HG02642 (cell line): ENCODE measurements at regions not wholly inside any gene's neighbourhood (a gene's known extent, or its start where the extent isn't known, plus 50 kb on each side); places are given as distances from the start of the nearest gene placed in this dataset.
"Not testable (repeated sequence)": the region's sequence is repeated elsewhere in the genome, so short reads cannot be mapped to it uniquely, and the experiment has no call there.

Experiments used
- ATAC-seq: cut with Tn5 transposase; IDR thresholded peaks from one replicate; pipeline ENCODE4 v1.9.1; 2021; ENCODE audit warnings: mild to moderate bottlenecking; ENCODE audit not compliant: unreplicated experiment, poor library complexity

DNA sequence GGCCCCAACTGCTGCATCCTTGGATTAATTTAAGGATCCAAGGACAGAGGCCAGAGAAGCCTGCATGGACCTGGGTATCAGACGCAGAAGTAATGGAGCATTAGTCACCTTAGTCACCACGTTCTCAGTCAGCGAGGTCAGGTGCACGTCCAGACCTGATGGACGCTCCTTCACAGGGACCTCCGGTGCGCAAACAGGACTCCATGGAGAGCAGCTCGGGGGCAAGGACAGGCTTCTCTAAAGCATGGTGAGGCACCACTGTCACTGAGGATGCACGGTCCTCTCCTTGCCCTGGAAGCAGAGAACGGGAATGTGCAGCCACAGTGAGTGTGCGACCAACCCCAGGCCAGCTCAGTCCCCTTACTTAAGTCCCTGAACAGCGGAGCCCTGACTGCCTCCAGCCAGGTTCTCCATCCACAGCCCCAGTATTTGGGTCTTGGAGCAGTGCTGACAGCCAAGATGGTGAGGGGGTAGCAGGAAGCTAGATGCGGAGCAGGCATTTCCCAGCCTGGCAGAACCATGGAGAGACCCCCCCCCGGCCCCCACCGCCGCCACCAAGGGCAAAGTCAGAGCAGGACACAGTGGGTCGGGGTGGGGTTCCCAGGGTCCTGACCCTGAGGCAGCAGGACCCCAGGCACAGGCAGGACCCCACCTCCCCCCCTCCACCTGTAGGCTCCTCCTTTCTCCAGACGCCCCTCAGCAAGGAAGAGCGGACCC lies 253.4 kb upstream of the SFSWAP start:
- ATAC-seq = no peak

DNA sequence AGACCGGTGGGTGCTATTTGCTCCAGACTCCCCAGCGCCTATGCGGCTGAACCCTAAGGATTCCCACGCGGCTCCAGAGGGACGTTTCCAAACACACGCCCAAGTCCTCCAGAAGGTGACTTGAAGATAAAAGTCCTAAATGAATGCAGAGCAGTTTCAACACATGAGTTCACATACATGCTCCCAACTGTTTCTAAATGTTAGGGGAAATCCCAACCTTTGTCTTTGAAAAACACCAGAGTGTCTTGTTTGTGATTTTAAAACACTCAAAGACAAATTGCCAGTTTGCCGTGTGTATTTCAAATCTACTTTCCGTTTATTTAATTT lies 252.9 kb upstream of the SFSWAP start:
- no peak for ATAC-seq

DNA sequence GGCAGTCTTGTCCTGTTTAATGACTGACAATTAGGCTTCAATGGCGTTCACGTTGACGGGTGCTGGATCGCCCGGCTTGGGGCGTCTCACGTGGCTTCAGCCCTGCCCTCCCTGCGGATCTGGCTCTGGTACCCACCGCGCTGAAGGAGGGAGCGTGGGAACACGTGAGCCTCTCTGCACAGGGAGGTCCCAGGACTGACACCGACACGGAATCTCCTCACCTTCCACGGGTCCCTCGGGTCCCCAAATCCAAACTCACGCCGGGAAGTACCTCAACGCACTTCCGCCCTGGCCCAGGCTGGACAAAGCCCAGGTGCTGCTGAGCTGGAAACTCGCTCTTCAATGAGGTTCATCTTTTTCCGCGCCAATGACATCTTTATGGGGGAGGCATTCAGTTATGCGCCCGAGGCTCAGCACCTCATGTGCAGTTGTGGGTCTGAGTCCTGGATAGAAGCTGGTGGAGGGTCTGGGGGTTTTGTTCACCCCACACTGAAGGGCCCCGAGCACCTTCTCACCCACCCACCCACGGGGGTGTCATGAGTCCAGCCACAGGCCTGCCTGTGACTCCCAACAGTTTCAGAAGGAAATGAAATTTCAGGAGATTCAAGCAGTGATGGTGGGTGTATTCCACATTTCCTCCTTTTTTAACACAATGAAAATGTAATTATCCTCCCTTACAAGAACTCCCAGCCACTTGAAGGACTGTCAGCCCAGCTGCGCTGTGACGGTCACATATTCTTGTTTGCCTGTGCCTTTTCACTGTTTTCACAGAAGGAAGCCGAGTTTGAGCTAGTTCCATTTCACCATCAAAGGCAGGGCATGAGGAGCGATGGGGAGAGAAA lies 251.7 kb upstream of the SFSWAP start:
- ATAC-seq = no peak

DNA sequence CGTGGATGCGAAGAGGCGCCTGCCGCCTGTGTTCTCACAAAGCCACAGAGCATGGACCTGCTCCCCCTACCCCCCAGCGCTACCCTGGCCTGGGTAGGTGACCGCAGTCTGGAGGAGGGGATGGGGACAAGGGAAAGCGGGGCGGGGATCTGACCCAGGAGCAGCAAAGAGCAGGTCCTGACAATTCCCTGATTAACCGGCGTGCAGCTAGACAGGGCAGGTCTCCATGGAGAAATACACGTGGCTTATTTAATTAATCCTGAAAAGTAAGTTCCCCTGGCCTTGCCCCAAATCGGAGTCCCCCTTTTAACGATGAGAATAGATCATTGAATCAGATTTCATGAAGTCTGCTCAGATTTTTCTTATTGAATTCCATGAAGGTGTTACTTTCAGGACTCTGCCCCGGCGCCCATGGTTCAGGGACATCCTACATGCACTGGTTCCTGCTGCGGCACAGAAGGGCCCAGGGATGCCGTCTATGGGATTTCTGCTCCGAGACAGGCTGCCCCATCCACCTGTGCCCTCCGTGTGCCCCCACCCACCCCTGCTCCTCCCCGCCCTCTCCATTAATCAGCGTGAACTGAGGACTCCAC lies 251.0 kb upstream of the SFSWAP start:
- ATAC-seq = no peak

DNA sequence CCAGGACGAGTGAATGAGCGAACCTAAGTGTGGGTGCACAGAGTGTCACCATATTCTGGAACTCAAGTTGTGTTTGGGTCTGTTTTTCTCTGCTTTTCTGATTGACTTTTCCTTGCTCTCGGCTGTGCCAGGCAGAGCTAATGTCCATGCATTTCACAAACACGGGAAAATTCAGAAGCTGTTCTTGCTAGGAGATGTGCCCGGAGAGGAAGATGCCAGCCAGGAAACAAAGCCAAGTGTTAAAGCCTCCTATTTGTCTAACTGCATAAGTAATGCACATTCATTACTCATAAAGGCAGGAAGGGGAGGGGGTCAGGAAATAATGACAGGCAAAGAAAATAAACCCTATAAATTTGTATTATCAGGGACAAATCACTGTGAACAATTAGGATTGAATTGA lies 250.4 kb upstream of the SFSWAP start:
- ATAC-seq = no peak

DNA sequence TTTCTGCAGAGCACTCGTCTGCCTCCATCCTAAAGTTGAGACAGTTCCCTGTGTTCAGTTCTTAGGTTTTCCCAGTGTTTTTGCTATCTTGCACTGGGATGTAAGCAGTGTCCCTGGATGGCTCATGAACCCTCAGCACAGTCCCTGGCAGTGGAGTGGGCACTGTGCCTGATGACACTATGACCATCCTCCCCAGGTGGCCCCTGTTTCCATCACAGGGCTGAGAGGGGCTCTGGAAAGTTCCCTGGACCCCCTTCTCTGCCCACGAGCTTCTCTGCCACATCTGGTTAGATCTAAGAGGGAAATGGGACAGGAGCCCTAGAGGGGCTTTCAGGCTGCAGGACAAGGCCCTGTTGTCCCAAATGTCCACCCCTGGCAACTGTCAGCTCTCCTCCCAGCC lies 249.8 kb upstream of the SFSWAP start:
- ATAC-seq = no peak

DNA sequence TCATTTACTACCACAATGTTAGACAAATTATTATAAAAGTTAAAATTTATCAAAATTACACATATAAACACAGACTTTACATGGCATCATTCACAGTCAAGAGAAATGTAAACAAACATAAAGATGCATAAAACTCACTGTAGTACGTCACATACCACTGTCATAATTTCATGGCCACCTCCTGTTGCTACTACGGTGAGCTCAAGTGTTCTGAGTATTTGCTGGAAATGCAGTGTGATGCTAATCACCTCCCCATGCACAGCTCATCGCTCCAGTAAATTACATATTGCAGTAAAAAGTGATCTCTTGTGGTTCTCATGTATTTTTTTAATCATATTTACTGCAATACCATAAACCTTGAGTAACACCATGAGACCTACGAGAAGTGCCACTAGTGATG lies 247.7 kb upstream of the SFSWAP start:
- no peak for ATAC-seq

DNA sequence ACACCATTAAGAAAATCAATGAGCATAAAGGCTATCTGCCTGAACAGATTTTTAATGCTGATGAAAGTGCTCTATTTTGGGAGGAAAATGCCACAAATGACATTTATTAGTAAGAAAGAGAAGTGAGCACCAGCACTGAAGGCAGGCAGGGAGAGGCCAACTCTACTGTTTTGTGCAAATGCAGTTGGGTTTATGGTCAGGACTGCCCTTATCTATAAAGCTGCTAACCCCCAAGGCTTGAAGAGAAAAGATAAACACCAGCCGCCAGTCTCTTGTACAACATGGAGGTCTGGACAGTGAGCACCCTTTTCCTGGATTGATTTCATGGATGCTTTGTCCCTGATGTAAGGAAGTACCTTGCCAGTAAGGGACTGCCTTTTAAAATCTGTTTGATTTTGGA lies 246.8 kb upstream of the SFSWAP start:
- no peak for ATAC-seq

DNA sequence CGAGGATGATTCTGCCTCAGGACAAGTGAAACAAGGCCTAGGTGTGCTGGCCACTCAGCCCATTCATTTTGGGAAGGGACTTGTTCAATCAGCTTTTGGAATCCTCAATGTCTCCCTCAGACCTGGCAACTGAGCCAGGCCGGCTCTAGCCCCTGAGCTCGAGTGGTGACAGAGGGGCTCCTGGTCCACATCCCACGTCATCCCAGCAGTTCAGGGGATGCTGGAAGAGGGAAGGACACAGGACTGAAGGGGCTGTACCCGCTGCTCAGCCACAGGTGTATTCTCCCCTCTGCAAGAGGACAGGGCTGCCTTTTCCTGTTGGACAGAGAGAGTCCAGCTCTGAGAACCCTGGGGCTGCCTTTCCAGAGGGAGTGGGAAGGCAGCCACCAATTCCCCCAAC lies 244.6 kb upstream of the SFSWAP start:
- no peak for ATAC-seq

DNA sequence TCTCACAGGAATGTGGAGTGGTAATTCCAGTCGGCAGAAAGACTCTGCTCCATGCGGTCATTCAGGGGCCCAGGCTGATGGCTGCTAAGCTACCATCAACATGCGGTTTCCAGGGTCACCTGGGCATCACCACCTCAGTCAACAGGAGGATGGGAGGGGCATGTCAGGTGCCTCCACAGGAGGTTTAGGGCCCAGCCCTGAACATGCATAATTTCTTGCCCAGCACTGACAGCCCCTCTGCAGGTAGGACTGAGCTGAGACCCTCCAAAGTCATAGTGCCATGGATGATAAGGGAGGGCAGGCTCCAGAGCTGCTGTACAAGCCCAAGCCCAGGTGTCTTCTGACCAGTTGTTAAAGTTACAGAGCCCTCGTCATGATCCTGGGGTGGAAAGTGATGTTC lies 244.0 kb upstream of the SFSWAP start:
- ATAC-seq = no peak

DNA sequence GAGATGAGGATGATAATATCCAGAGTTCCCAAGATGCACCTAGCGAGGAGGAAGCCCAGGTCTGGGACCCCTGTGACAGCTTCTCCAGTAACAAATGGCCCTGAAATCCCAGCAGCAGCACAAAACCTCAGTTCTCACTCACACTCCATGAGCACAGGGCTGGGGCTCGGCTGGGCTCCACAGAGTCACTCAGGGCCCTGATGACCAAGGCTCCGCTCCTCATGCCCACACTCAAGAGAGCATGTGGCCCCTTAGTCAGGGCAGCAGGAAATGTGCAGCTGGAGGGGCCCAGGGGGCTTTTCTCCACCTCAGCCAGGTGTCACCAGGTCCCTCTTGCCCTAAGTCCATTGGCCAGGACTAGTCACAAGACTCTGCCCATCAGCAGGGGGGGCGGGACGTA lies 242.7 kb upstream of the SFSWAP start:
- no peak for ATAC-seq

DNA sequence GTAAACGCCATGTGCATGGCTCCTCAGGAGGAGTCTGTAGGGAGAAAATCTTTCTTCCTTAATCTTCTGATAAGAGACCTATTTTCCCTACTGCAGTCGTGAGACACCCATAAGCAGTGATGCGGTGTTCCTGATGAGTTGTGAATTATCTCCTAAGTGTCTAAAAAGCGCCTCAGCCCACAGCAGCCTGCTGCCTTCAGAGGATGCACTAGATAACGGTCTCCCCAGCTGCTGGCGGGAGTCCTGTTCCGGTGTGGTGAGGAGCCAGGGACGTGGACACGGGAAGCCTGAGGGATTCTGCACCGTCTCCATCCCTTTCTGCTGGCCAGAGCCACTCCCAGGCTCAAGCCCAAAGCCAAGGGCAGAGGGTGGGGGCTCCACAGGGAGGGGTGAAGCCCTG lies 240.9 kb upstream of the SFSWAP start:
- ATAC-seq = not testable (repeated sequence)

DNA sequence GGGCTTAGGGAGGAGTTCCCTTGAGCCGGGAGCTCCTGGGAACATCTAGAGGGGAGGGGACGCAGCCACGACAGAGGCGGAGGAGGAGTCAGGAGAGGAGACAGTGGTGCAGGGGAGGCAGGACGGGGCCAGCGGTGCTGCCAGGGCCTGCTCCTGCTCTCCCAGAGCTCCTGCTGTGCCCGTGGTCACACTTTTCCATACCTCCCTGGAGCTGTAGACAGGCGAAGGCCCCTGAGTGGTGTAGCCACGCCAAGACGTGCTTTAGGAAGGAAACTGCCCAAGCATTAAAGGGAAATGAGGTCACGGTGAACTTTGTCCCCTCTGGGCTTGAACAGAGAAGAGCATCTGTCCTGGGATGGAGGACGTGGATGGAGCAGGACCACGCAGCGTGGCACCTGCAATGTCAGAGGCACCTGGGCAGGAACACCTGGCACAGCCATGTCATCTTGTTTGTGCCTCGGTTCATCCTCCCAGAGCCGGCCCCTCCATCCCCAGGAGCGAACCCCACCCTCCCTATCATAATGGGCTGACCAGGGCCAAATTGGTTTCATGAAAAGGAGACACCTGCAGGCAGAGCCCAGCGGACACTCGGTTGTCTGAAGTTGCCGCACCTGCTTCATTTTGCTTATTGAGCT lies 239.5 kb upstream of the SFSWAP start:
- ATAC-seq = no peak

DNA sequence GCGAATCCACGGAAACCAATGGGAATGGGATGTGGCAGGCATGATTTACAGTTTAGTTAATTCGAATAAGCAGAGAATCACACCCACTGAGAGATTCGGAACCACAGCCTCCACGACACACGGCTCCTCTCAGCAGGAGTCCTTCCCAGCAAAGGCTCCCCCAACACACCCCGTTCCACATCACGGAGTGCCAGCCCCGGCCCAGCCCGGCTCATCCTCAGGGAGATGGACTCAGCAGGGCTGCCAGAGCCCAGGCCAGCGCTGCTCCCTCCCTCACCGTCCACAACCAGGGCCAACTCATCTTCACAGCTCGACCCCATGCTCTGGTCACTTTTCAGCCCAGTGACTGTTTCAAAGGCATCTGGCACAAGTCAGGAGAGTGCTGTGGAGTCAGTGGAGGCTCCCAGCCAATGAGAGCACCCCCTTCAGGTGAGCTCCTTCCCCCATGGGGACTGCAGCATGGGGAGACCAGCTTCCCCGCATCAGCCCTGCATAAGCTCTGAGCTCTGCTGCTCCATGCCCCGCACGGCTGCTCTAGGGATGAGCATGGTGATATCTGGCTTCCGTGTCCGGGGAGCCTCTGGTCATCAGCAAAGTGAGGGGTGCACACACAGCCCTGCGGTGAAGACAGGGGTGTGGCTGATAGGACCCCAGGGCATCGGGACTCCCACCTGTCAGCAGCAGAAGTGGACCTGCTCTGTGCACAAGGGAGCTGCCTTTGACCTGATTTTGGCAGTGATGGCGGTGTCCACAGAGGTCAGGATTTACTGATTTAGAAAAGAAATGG lies 238.8 kb upstream of the SFSWAP start:
- ATAC-seq = no peak

DNA sequence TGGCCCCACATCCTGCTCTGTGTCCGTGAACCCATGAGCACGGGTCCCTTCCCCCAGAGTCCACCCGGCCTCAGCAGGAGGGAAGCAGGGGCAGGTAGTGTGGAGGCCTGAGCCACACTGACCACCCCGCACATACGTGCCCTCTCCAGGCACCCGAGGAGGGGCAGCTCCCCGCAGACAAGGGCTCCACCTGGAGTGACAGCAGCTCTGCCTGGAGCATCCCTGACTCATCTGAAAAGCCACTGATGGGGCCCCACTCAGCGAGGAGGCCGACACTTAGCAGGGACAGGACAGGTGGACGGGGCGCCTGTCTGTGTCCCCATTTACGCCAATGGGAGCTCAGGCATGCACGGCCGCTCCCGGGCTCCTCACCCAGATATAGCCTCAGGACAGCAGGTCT lies 237.6 kb upstream of the SFSWAP start:
- no peak for ATAC-seq

DNA sequence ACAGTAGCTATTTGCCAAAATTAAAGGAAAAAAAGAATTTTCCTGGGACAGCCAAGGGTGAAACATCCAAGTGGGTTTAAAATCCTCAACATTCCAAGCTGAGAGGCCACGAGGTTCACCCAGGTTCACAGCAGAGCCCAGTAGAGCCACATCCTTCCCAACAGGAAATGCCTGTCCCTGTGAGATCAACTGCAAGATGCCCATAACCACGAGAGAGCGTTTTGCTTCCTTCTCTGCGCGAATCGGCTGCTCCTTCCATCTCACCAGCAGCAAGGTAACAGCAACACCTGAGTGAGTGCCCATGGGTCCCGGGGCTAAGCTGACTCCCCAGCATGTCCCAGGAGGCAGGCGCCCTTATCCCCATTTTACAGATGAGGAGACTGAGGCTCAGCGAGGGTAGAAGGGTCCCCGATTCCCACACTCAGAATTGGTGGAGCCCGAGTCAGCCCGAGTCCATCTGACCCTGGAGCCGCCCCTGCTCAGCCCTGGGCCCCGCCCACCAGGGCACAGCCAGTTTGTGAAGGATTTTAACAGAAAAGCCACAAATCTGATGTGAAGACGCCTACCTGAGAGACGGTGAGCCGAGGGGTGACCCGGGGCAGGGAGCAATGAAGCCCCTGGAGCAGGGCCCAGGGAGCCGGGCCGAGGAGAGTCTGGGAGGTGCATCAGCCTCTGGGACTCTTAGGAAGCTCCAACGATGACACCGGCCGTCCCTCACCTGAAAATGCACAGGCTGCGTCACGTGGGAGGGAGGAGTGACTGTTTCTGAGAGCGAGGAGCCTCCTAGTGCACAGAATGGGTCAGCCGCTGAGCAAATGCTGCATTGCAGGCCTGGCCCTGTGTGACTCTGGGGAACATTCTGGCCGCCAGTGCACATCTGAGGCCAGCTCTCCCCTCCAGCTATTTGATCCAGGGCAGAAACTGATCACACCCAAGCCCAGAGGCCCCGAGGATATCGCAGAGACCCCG lies 236.9 kb upstream of the SFSWAP start:
- no peak for ATAC-seq

DNA sequence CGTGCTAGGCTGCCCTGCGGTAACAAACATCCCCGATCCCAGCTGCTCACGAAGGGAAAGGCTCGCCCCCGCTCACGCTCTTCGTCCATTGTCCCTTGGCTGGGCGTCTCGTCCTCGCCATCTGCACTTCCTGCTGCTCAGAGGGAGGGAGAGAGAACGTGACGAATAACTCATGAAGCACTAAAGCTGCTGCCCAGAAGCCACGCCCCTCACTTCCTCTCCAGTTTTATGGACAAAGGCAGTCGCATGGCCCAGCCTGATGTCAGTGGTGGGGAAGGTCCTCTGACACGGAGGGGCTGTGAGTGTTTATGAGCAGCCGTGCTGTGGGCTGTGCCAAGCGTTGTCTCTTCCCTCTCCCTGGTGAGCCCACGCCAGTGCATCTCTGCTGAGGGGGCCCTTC lies 235.9 kb upstream of the SFSWAP start:
- not testable (repeated sequence) for ATAC-seq

DNA sequence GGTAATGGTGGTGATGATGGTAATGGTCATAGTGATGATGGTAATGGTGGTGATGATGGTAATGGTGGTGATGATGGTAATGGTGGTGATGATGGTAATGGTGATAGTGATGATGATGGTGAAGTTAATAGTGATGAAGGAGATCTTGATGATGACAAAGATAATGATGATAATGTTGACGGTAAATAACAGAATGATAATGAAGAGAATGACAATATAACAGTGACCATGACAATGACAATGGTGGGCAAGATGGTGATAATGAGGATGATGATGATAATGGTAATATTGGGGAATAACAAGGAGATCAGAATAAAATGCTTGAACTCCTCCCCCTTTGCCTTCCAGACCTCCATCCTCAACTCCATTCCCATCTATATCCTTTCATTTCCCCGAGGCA lies 233.3 kb upstream of the SFSWAP start:
- ATAC-seq = no peak

DNA sequence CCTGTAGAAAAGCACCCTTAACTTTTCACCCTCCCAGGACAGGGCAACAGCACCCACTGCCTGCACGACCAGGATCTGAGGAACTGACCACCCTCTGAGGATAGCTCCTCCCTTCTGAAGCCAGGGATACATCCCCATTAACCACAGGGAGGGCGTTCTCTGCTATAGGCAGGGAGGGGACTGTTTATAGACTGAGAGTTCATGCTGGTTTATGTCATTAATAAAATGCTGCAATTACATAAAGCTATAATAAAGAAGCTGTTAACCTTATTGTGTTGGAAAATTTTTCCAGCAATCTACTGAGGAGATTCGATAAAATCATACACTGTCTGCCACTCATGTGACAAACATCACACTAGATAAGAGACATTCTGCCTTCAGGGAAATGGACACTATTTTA lies 232.4 kb upstream of the SFSWAP start:
- ATAC-seq = no peak
